BE2C (cell line): ENCODE measurements at regions not wholly inside any gene's neighbourhood (a gene's known extent, or its start where the extent isn't known, plus 50 kb on each side); places are given as distances from the start of the nearest gene placed in this dataset.

Experiments used
- DNase-seq: peaks from one replicate; pipeline ENCODE4 v3.0.0-alpha.2; 2020
- H3K27me3 ChIP-seq: fragments of 250-450 bp; sonication (Bioruptor Pico); 2 replicates; pipeline ENCODE4 v1.5.1; 2020; ENCODE audit warnings: mild to moderate bottlenecking
- H3K36me3 ChIP-seq: fragments of 250-450 bp; sonication (Bioruptor Pico); 2 replicates; pipeline ENCODE4 v1.5.1; 2020; ENCODE audit warnings: mild to moderate bottlenecking
- H3K4me1 ChIP-seq: fragments of 250-450 bp; sonication (Bioruptor Pico); 2 replicates; pipeline ENCODE4 v1.5.1; 2020
- H3K4me3 ChIP-seq: 2 replicates; pipeline ENCODE4 v1.5.1; 2011; ENCODE audit warnings: low read depth, low read length
- H3K9me3 ChIP-seq: fragments of 250-450 bp; sonication (Bioruptor Pico); 2 replicates; pipeline ENCODE4 v1.5.1; 2020
- TF ChIP-seq, protein P1 (sequence below): IDR thresholded peaks from 2 replicates; pipeline ENCODE4 v1.5.1; 2012; ENCODE audit warnings: mild to moderate bottlenecking, low read depth, low read length

DNA sequence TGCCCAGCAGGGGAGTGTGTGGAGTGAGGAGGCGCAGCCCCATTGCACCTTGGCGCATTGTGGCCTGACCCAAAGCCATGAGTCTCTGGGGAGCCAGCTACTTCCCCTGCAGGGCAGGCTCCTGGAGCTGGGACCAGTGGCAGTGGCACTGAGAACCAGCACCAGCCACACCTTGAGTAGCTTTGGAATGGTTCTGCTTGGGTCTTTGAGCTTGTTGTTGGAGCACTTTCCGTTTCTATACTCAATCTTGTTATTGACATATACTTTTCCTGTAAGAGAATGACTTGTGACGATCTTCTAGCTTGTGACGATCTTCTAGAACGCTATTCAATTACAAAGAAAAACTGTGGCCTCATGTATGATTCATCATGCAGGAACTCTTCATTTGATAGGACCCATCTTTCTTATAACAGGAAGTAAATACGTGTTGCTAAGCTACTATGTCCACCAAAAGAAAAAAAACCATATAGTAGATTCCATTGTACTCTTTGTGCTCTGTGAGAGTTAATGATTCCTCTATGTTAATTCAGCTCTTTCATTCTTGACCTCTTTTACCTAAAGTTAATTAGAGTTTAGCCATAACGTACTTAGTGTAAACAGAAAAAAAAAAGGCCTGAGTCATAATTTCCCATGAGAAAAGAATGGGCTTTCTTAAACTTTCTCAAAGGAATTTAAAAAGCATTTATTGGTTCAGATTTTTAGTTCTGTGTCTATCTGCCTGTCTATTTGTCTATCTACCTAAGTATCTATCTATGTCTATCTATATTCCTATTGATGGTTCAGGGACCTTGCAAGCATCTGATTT, 113.1 kb downstream of the GATA6 start:
- H3K4me1 ChIP-seq = no peaks in the 10 kb centered on the region
- no peaks in the 10 kb centered on the region for H3K27me3 ChIP-seq
- no peak for DNase-seq
- H3K36me3 ChIP-seq = no peaks in the 10 kb centered on the region
- H3K9me3 ChIP-seq = no peaks in the 10 kb centered on the region
- no peak overlapping the region for H3K4me3 ChIP-seq
- TF ChIP-seq, protein P1, sequence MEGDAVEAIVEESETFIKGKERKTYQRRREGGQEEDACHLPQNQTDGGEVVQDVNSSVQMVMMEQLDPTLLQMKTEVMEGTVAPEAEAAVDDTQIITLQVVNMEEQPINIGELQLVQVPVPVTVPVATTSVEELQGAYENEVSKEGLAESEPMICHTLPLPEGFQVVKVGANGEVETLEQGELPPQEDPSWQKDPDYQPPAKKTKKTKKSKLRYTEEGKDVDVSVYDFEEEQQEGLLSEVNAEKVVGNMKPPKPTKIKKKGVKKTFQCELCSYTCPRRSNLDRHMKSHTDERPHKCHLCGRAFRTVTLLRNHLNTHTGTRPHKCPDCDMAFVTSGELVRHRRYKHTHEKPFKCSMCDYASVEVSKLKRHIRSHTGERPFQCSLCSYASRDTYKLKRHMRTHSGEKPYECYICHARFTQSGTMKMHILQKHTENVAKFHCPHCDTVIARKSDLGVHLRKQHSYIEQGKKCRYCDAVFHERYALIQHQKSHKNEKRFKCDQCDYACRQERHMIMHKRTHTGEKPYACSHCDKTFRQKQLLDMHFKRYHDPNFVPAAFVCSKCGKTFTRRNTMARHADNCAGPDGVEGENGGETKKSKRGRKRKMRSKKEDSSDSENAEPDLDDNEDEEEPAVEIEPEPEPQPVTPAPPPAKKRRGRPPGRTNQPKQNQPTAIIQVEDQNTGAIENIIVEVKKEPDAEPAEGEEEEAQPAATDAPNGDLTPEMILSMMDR = no peak

DNA sequence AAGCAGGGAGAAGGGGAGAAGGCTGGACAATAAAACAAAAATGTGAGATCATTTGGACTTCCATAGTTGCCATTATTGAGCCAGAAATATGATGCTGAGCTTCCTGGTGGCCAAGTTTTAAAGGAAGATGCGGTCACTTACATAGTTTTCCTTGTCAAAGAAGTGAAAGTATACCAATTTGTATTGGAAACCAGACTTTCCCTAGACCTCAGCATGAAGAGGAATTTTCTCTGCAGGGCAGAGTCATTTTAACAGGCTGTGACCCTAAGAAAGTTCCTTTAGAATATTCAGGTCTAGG, 111.0 kb downstream of the GATA6 start:
- no peaks in the 10 kb centered on the region for H3K27me3 ChIP-seq
- H3K36me3 ChIP-seq = no peaks in the 10 kb centered on the region
- TF ChIP-seq, protein P1 = no peak
- no peak overlapping the region for H3K4me3 ChIP-seq
- no peaks in the 10 kb centered on the region for H3K4me1 ChIP-seq
- no peak for DNase-seq
- H3K9me3 ChIP-seq = no peaks in the 10 kb centered on the region

DNA sequence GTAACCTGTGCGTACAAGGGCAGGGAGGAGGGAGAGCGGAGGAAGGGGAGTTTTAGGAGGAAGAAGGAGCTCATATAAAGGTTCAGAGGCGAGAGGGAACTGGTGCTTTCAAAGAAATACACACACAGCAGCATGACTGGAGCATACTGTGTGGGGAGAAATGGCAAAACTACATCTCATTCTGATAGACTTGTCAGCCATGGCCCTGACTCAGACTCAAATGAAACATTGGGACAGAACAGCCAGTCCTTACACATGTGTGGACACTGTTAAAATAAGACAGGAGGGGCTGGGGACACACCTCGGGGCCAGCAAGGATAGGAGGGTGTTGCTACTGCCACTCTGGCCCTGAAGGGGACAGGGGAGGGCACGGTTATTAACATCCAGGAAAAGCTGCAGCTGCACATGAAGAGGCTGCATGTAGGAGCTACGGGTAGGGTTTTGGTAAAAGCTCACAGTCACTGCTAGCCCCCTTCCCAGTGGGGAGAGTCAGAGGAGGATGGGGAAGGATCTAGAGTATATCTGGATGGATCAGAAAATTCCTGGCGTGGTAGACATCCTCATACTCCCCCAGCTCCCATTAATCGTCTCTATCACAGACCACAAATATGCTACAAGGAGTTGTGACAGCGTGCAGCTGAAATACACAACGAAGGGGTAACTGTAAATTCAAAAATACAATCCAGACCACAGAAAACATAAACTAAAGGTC, 110.5 kb downstream of the GATA6 start:
- TF ChIP-seq, protein P1 = no peak
- no peaks in the 10 kb centered on the region for H3K4me1 ChIP-seq

GRCh38 chr18:22278798-22279197, 109.4 kb downstream of the GATA6 start:
- no peaks in the 10 kb centered on the region for H3K27me3 ChIP-seq
- DNase-seq = no peak
- H3K4me1 ChIP-seq = no peaks in the 10 kb centered on the region
- no peaks in the 10 kb centered on the region for H3K36me3 ChIP-seq
- no peaks in the 10 kb centered on the region for H3K9me3 ChIP-seq
- TF ChIP-seq, protein P1 = no peak
- H3K4me3 ChIP-seq = no peak overlapping the region

More for the DNA sequence above, 110.5 kb downstream of the GATA6 start:
- H3K9me3 ChIP-seq = no peaks in the 10 kb centered on the region
- no peak overlapping the region for H3K4me3 ChIP-seq
- no peaks in the 10 kb centered on the region for H3K27me3 ChIP-seq
- H3K36me3 ChIP-seq = no peaks in the 10 kb centered on the region
- DNase-seq = no peak

DNA sequence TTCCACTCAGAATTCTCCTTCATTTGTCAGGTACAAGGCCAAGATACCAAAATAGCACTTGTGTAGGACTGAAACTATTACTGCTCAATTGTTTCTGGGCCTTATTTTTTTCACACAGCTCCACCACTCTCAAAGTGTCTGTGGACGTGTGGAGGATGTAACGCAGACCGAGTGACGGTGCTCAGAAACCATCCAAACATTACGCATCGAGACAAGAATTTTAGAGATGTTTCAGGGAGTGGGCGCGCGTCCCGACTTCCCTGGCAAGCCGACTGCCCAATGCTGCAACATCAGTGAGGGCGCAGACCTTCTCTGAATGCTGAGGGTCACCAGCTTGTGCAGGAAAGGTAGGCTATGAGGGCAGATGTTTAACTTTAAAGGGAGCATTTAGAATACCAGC, 108.4 kb downstream of the GATA6 start:
- H3K9me3 ChIP-seq = no peaks in the 10 kb centered on the region
- no peaks in the 10 kb centered on the region for H3K36me3 ChIP-seq
- H3K27me3 ChIP-seq = no peaks in the 10 kb centered on the region
- H3K4me1 ChIP-seq = no peaks in the 10 kb centered on the region
- DNase-seq = no peak
- TF ChIP-seq, protein P1 = no peak
- no peak overlapping the region for H3K4me3 ChIP-seq

- DNase-seq = no peak
- Histone ChIP-seq H3K36me3 (no peaks in the 10 kb centered on the region), H3K4me3 (no peak overlapping the region), H3K27me3 (no peaks in the 10 kb centered on the region), H3K4me1 (no peaks in the 10 kb centered on the region), H3K9me3 (no peaks in the 10 kb centered on the region)
- TF ChIP-seq, protein P1 = no peak
Observed at GRCh38 chr18:22276334-22276713, 106.9 kb downstream of the GATA6 start.
